Inflammatory macrophage treated with lipopolysaccharide for 4 hours (primary cell): ENCODE measurements at regions not wholly inside any gene's neighbourhood (a gene's known extent, or its start where the extent isn't known, plus 50 kb on each side); places are given as distances from the start of the nearest gene placed in this dataset.
A peak's percentile ranks its signal among the peaks of the same experiment; 100 is the strongest.
"Not testable (repeated sequence)": the region's sequence is repeated elsewhere in the genome, so short reads cannot be mapped to it uniquely, and the experiment has no call there.

Experiments used
- DNase-seq: peaks from one replicate; pipeline ENCODE4 v3.0.0-alpha.2; 2020

GRCh38 chr10:33034931-33035330 lies 76.9 kb upstream of the ITGB1 start:
- DNase-seq = no peak

GRCh38 chr10:33032654-33033151 lies 74.7 kb upstream of the ITGB1 start:
- no peak for DNase-seq

GRCh38 chr10:33031815-33032653 lies 74.0 kb upstream of the ITGB1 start:
- no peak for DNase-seq

- DNase-seq = no peak
Measured at GRCh38 chr10:33031171-33031570, 73.1 kb upstream of the ITGB1 start.

- DNase-seq = not testable (repeated sequence)
Measured at GRCh38 chr10:33028515-33028914, 70.5 kb upstream of the ITGB1 start.

GRCh38 chr10:33027088-33027487 lies 69.1 kb upstream of the ITGB1 start:
- no peak for DNase-seq

GRCh38 chr10:33026422-33026821 lies 68.4 kb upstream of the ITGB1 start:
- no peak for DNase-seq

GRCh38 chr10:33025910-33026309 lies 67.9 kb upstream of the ITGB1 start:
- DNase-seq = no peak

GRCh38 chr10:33025039-33025438 lies 67.0 kb upstream of the ITGB1 start:
- no peak for DNase-seq

GRCh38 chr10:33022691-33023090 lies 64.7 kb upstream of the ITGB1 start:
- DNase-seq = no peak

GRCh38 chr10:33022090-33022489 lies 64.1 kb upstream of the ITGB1 start:
- no peak for DNase-seq

GRCh38 chr10:33016988-33017387 lies 59.0 kb upstream of the ITGB1 start:
- no peak for DNase-seq

GRCh38 chr10:33015761-33016547 lies 57.9 kb upstream of the ITGB1 start:
- no peak for DNase-seq

GRCh38 chr10:33013331-33013730 lies 55.3 kb upstream of the ITGB1 start:
- DNase-seq = not testable (repeated sequence)

GRCh38 chr10:33012306-33012705 lies 54.3 kb upstream of the ITGB1 start:
- DNase-seq = no peak

GRCh38 chr10:33010132-33011037 lies 52.4 kb upstream of the ITGB1 start:
- no peak for DNase-seq

GRCh38 chr10:33009244-33010131 lies 51.5 kb upstream of the ITGB1 start:
- no peak for DNase-seq

GRCh38 chr10:33008499-33009243 lies 50.6 kb upstream of the ITGB1 start:
- peak; percentile 75 for DNase-seq

- DNase-seq = not testable (repeated sequence)
Measured at GRCh38 chr10:33007731-33008381, 49.8 kb upstream of the ITGB1 start.
